Anterior cingulate cortex (tissue), 58 donors: ENCODE measurements at regions not wholly inside any gene's neighbourhood (a gene's known extent, or its start where the extent isn't known, plus 50 kb on each side); places are given as distances from the start of the nearest gene placed in this dataset.
"Not testable (repeated sequence)": the region's sequence is repeated elsewhere in the genome, so short reads cannot be mapped to it uniquely, and the experiment has no call there.

Source experiments
- DNase-seq, 58 donors: peaks; one replicate each; lab custom pipeline; 2025; lab: John Stamatoyannopoulos, UW

- DNase-seq: no peak
Observed at GRCh38 chr12:7591531-7591930, 74.2 kb downstream of the APOBEC1 start.

GRCh38 chr12:7590085-7590484, 75.6 kb downstream of the APOBEC1 start:
- not testable (repeated sequence) for DNase-seq

GRCh38 chr12:7588742-7589329, 76.9 kb downstream of the APOBEC1 start:
- peak in 16 of 58 donors; percentile 1 to 23 (median 3) for DNase-seq

- DNase-seq: not testable (repeated sequence)
Observed at GRCh38 chr12:7584137-7584536, 80.6 kb upstream of the CD163 start.

GRCh38 chr12:7583471-7583870, 79.9 kb upstream of the CD163 start:
- no peak for DNase-seq

- no peak for DNase-seq
Observed at GRCh38 chr12:7582796-7583195, 79.2 kb upstream of the CD163 start.

DNA sequence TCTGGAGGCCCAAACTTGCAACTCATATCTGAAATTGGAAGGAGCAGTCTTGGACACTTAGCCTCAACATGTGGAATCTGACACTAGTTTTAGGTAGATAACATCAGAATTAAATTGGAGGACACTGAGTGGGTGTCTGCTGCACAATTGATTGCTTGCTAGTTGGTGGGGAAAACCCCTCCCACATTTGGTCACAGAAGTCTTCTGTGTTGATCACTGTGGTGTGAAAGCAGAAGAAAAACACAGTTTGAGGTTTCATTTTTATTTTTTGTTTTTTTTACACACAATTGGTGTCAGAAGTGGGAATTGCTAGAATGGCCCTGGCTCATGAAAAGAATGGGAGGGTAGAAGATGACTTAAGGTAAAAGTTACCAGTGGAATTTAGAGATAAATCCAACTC, 78.0 kb upstream of the CD163 start:
- no peak for DNase-seq

GRCh38 chr12:7581046-7581445, 77.5 kb upstream of the CD163 start:
- no peak for DNase-seq

DNA sequence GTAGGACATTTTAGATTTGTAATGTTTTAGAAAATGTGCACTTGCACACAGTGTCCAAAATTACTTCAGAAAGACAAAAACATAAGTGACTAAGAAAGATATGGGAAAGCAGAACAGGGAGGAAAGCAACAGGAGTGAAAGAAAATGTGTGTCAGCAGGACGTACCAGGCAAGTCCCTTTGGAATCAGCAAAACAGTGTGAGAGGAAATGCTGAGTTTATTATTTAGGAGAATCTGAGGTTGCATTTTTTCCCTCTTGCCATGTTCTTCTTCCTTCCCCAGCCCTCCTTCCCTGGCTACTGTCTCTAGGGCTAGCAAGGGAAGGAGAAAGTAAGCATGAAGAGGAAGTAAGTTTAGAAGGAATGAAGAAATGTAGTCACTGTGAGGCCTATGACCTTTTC, 67.7 kb upstream of the CD163 start:
- DNase-seq: no peak

DNA sequence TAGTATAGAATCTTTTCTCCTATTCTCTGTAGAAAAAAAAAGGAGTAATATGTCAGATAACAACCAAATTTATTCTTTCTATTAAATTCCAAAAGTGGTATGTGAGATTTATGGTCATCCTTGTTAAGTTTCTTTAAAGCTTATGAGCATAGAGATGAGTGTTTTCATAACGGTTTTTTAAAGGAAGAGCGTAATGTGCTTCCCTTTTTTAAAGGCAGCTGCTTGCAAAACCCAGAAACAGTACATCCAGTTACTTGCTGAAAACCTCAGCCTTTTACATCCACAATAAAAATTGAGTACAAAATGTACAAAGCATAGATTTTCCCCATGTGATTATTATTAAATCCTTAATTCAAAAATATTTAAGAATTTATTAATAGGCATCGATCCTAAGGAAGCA, 53.6 kb upstream of the CD163 start:
- DNase-seq: peak in 1 of 58 donors; percentile 0

GRCh38 chr12:7555752-7556151, 52.2 kb upstream of the CD163 start:
- no peak for DNase-seq

DNA sequence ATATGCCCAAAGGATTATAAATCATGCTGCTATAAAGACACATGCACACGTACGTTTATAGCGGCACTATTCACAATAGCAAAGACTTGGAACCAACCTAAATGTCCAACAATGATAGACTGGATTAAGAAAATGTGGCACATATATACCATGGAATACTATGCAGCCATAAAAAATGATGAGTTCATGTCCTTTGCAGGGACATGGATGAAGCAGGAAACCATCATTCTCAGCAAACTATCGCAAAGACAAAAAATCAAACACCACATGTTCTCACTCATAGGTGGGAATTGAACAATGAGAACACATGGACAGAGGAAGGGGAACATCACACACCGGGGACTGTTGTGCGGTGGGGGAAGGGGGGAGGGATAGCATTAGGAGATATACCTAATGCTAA, 51.3 kb upstream of the CD163 start:
- not testable (repeated sequence) for DNase-seq
